Kidney (tissue), 13 donors: ENCODE measurements at regions not wholly inside any gene's neighbourhood (a gene's known extent, or its start where the extent isn't known, plus 50 kb on each side); places are given as distances from the start of the nearest gene placed in this dataset.

Source experiments
- DNase-seq, 5 donors: peaks; one replicate each; pipeline ENCODE4 v3.0.0-alpha.2; 2013 to 2020
- FAIRE-seq: peaks from 2 replicates; lab custom pipeline; 2012; peaks lifted over from hg19 to GRCh38; lab: Jason Lieb, UNC
- H3K27ac ChIP-seq, 2 donors: one replicate each; pipeline ENCODE4 v1.7.0; 2013; ENCODE audit warnings: low read depth in 2 of 2, low read length in 2 of 2, inconsistent platforms in 1 of 2
- H3K27me3 ChIP-seq: one replicate; pipeline ENCODE4 v1.7.1; 2013; ENCODE audit warnings: low read length, inconsistent platforms; ENCODE audit not compliant: control insufficient read depth, insufficient read depth
- H3K36me3 ChIP-seq, 3 donors: one replicate each; pipeline versions ENCODE4 v1.7.0 to v1.7.1; 2013; ENCODE audit warnings: low read length in 3 of 3, control low read depth in 1 of 3, inconsistent platforms in 1 of 3; ENCODE audit not compliant: insufficient read depth in 3 of 3, control insufficient read depth in 2 of 3
- H3K4me1 ChIP-seq, 3 donors: one replicate each; pipeline versions ENCODE4 v1.7.0 to v1.7.1; 2013; ENCODE audit warnings: low read length in 3 of 3, inconsistent platforms in 1 of 3, low read depth in 1 of 3; ENCODE audit not compliant: control insufficient read depth in 2 of 3, insufficient read depth in 2 of 3
- H3K4me3 ChIP-seq, 3 donors: one replicate each; pipeline versions ENCODE4 v1.7.0 to v1.8.1; 2013; ENCODE audit warnings: low read length in 3 of 3, control low read depth in 1 of 3, inconsistent platforms in 1 of 3
- H3K9ac ChIP-seq, 3 donors: one replicate each; pipeline versions ENCODE4 v1.7.0 to v1.7.1; 2013; ENCODE audit warnings: low read length in 3 of 3, control low read depth in 1 of 3, inconsistent platforms in 1 of 3
- H3K9me3 ChIP-seq, 3 donors: one replicate each; pipeline versions ENCODE4 v1.7.0 to v1.7.1; 2013; ENCODE audit warnings: low read length in 3 of 3, control low read depth in 1 of 3, inconsistent platforms in 1 of 3; ENCODE audit not compliant: control insufficient read depth in 2 of 3, insufficient read depth in 1 of 3
- intact Hi-C: fragments of 100-400 bp; cut with DNase I; formaldehyde crosslinking; loops from one replicate; pipeline ENCODE4 v1.11.1; 2022
- TF ChIP-seq, protein P1 (sequence below): IDR thresholded peaks from 3 replicates; pipeline ENCODE4 v1.5.1; 2012; ENCODE audit warnings: mild to moderate bottlenecking, moderate library complexity, borderline replicate concordance; ENCODE audit not compliant: insufficient read depth; ENCODE audit errors: extremely low read depth
- donor health status: control.
- donor health status: control.
- donor health status: control.
- donor health status: control.
- donor health status: control.
- donor health status: DM: yes; HTN: yes; CAD: no.
- donor health status: Normal renal cell carcinoma (clear cell type).

DNA sequence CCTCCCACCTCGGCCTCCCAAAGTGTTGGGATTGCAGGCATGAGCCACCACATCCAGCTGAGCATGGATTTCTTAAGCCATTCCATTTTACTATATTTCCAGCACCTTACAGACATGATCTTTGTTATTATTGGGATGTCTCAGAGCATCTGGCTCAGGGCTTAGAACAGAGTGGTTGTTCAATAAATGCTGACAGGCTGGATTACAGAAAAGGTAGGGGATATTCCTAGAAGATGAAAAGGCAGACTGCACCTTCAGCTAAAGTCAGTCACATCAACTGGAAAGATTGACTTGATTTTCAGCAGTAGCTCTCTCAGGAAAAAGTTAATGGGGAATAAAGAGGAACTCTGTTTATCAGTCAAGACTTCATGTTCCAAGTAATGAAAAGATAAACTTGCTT lies 360.3 kb upstream of the ERCC4 start:
- DNase-seq (no peak), FAIRE-seq (no peak)
- Histone ChIP-seq H3K9ac (no peak overlapping the region), H3K27ac (no peak overlapping the region), H3K9me3 (no peaks in the 10 kb centered on the region), H3K36me3 (no peaks in the 10 kb centered on the region), H3K27me3 (no peaks in the 10 kb centered on the region), H3K4me1 (no peaks in the 10 kb centered on the region), H3K4me3 (no peak overlapping the region)
- intact Hi-C loops: no loop called here
- TF ChIP-seq, protein P1, sequence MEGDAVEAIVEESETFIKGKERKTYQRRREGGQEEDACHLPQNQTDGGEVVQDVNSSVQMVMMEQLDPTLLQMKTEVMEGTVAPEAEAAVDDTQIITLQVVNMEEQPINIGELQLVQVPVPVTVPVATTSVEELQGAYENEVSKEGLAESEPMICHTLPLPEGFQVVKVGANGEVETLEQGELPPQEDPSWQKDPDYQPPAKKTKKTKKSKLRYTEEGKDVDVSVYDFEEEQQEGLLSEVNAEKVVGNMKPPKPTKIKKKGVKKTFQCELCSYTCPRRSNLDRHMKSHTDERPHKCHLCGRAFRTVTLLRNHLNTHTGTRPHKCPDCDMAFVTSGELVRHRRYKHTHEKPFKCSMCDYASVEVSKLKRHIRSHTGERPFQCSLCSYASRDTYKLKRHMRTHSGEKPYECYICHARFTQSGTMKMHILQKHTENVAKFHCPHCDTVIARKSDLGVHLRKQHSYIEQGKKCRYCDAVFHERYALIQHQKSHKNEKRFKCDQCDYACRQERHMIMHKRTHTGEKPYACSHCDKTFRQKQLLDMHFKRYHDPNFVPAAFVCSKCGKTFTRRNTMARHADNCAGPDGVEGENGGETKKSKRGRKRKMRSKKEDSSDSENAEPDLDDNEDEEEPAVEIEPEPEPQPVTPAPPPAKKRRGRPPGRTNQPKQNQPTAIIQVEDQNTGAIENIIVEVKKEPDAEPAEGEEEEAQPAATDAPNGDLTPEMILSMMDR: no peak

DNA sequence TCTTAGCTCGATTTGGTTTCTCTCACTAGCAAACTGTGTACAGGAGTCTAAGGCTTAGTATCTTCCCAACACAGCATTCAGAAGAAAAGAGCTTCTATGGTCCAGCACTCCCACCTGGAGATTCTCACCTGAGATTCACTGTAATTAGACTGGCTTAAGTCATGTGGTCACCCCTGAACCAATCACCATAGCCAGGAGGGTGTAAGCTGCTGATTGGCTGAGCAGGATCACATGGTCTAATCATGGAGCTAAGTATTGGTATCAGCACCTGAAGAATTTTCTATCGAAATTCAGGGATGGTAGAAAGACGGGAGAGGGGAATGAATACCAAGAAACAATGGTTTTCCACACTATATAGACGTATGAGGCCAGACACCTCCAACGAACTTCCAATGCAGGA lies 359.8 kb upstream of the ERCC4 start:
- DNase-seq (no peak), FAIRE-seq (no peak)
- Histone ChIP-seq H3K9me3 (no peaks in the 10 kb centered on the region), H3K4me3 (no peak overlapping the region), H3K36me3 (no peaks in the 10 kb centered on the region), H3K4me1 (no peaks in the 10 kb centered on the region), H3K27me3 (no peaks in the 10 kb centered on the region), H3K27ac (no peak overlapping the region), H3K9ac (no peak overlapping the region)
- intact Hi-C loops: no loop called here
- TF ChIP-seq, protein P1: no peak

DNA sequence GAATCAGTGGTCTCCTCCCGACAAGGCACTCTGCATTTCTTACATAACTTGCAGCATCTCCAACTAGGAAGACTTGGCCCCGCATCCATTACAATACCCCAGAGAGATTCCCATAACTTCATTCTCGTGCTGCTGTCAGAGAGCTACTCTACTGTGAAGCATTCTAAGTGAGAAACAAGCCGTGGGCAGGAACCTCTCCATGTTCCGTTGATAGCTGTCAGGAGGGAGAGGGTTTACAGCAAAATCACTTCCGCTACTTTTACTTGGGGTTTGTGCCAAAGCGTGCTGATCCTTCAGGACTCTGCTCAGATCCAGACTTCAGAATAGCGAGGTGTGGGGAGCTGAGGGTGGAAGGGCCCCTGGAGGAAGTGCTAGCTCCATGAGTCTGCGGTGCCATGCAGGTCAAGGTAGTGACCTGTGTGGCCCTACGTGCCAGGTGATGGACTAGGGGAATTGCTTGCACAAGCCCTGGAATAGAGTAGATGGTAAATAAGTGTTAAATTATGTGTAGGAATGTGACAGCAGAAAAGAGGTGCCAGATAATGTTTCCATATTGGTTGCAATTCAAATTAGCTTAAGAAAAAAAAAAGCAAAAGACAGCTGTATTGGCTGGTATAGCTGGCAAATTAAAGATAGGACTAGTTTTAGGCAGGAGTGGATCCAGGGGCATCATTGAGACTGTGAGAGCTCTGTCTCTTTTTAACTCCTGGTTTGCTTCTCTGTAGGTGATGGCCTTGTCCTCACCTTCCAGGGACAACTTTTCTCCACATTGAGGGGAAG lies 358.5 kb upstream of the ERCC4 start:
- TF ChIP-seq, protein P1: no peak
- H3K9ac ChIP-seq: no peak overlapping the region
- H3K36me3 ChIP-seq: no peaks in the 10 kb centered on the region
- H3K4me3 ChIP-seq: no peak overlapping the region
- intact Hi-C loops: no loop called here
- no peak for FAIRE-seq
- peak in 1 of 5 donors; percentile 12 for DNase-seq
- H3K27me3 ChIP-seq: no peaks in the 10 kb centered on the region
- H3K4me1 ChIP-seq: no peaks in the 10 kb centered on the region
- no peaks in the 10 kb centered on the region for H3K9me3 ChIP-seq
- H3K27ac ChIP-seq: no peak overlapping the region
